ENCODE measurements at regions not wholly inside any gene's neighbourhood (a gene's known extent, or its start where the extent isn't known, plus 50 kb on each side); places are given as distances from the start of the nearest gene placed in this dataset.

GRCh38 chr11:103601225-103601846 lies 435.1 kb upstream of the DDI1 start:
- TF ChIP-seq CTCF (conservative IDR thresholded peaks at IDR 0.05 in 1 of 2, IDR thresholded peaks at IDR 0.05 in 1 of 2; ENCODE audit: low read depth in 1 of 2, low read length in 2 of 2) = peak; percentile 96 to 97
- TF ChIP-seq EZH2 (IDR thresholded peaks at IDR 0.05; ENCODE audit: low read length, missing control alignments) = no peak
